Umbilical cord (tissue), 1 donor: ENCODE measurements at regions not wholly inside any gene's neighbourhood (a gene's known extent, or its start where the extent isn't known, plus 50 kb on each side); places are given as distances from the start of the nearest gene placed in this dataset.

Source experiments
- DNase-seq: peaks from one replicate; pipeline ENCODE4 v3.0.0-alpha.2; 2015; ENCODE audit warnings: low spot score

GRCh38 chr1:199096591-199096990, 457.8 kb downstream of the PTPRC start:
- no peak for DNase-seq

- DNase-seq, result no peak
These were observed 459.6 kb downstream of the PTPRC start for GRCh38 chr1:199098468-199098867.

- no peak for DNase-seq
These were observed 462.3 kb downstream of the PTPRC start for GRCh38 chr1:199101139-199101538.

GRCh38 chr1:199101635-199102034, 462.8 kb downstream of the PTPRC start:
- DNase-seq, result no peak

- no peak for DNase-seq
These were observed 463.4 kb downstream of the PTPRC start for GRCh38 chr1:199102239-199102638.

- DNase-seq, result no peak
These were observed 470.3 kb downstream of the PTPRC start for GRCh38 chr1:199109160-199109559.

- DNase-seq, result no peak
These were observed 473.5 kb downstream of the PTPRC start for GRCh38 chr1:199112365-199112764.

- DNase-seq, result peak; percentile 23
These were observed 474.5 kb downstream of the PTPRC start for GRCh38 chr1:199113265-199113869.

- DNase-seq, result no peak
These were observed 477.6 kb downstream of the PTPRC start for GRCh38 chr1:199116488-199116887.

- DNase-seq, result no peak
These were observed 482.2 kb downstream of the PTPRC start for GRCh38 chr1:199121047-199121446.

GRCh38 chr1:199122085-199122484, 483.2 kb downstream of the PTPRC start:
- DNase-seq, result no peak

- no peak for DNase-seq
These were observed 483.9 kb downstream of the PTPRC start for GRCh38 chr1:199122532-199123311.

GRCh38 chr1:199123615-199124014, 484.8 kb downstream of the PTPRC start:
- no peak for DNase-seq

GRCh38 chr1:199124351-199124750, 485.5 kb downstream of the PTPRC start:
- peak; percentile 27 for DNase-seq

GRCh38 chr1:199129247-199129646, 490.4 kb downstream of the PTPRC start:
- no peak for DNase-seq

- no peak for DNase-seq
These were observed 493.2 kb downstream of the PTPRC start for GRCh38 chr1:199132006-199132405.

GRCh38 chr1:199135901-199136300, 497.1 kb downstream of the PTPRC start:
- no peak for DNase-seq

- no peak for DNase-seq
These were observed 499.2 kb downstream of the PTPRC start for GRCh38 chr1:199138061-199138460.

- DNase-seq, result no peak
These were observed 510.8 kb downstream of the PTPRC start for GRCh38 chr1:199149591-199149990.

- no peak for DNase-seq
These were observed 511.9 kb downstream of the PTPRC start for GRCh38 chr1:199150756-199151155.

- DNase-seq, result no peak
These were observed 513.0 kb downstream of the PTPRC start for GRCh38 chr1:199151634-199152425.

GRCh38 chr1:199152676-199153075, 513.8 kb downstream of the PTPRC start:
- DNase-seq, result no peak
